ENCODE measurements at regions not wholly inside any gene's neighbourhood (a gene's known extent, or its start where the extent isn't known, plus 50 kb on each side); places are given as distances from the start of the nearest gene placed in this dataset.
"Not testable (repeated sequence)": the region's sequence is repeated elsewhere in the genome, so short reads cannot be mapped to it uniquely, and the experiment has no call there.

- DNase-seq: no peak
- intact Hi-C loops (cut with DNase I): no loop called here
These were observed 64.5 kb upstream of the SEC14L1 start for GRCh38 chr17:77076124-77076830.

GRCh38 chr17:77083531-77083930 is 57.2 kb upstream of the SEC14L1 start:
- DNase-seq: peak in 1 of 10 donors; percentile 13
- intact Hi-C loops (cut with DNase I): no loop called here

DNA sequence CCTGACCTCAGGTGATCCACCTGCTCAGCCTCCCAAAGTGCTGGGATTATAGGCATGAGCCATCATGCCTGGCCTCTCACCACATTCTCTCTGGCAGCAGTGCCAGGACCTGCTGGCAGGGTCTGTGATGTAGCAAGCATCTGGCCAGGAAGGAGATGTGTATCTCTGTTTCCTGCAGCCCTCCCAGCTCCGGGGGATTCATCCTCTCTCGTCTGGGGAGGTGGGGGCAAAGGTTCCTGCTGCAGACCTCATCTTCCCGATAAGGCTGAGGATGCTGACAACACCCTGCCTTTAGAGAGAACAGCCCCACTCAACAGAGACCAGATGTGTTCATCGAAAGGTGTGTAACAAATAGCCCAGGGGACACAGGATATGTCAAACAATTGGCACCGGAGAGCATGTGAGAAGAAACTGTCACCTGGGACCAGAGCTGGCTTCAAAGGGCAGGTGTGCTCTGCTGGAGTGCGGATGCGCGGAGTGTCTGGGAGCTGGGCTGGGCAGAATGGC is 54.8 kb upstream of the SEC14L1 start:
- intact Hi-C loops (cut with DNase I): loop anchor here (1.0 kb wide), 1 partner anchor 161 kb away; no protein-coding TSS in a partner anchor
- no peak for DNase-seq

DNA sequence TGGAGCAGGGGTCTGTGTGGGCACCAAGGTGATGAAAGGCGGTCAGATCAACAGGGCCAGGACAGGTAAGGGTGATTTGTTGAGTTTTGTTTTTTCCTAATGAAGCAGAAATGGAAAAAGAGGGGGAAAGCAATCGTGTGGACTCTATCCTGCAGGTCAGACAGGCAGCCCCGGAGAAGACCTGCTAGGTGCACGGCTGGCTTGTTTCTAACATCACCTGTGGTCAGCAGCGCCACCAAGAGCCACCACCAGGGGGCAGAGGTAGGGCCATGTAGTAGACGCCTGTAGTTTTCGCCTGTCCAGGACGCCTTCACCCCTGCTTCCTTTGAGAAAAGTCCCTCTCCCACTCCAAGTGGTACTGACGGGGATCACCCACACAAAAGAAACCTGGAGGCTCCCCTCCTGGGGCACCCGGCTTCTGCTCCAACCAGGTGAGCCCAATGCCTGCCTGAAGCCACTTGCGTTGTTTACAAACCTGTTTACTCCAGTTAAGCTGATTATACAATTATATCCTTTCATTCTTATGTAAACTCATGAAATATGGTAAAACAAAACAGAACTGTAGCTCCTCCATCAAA is 54.2 kb upstream of the SEC14L1 start:
- intact Hi-C loops (cut with DNase I): loop anchor here (1.0 kb wide), 1 partner anchor 161 kb away; no protein-coding TSS in a partner anchor
- peak; percentile 63 to 97 (median 86) for DNase-seq

- DNase-seq: no peak
- intact Hi-C loops (cut with DNase I): loop anchor here (2.0 kb wide), 1 partner anchor 53 kb away; the partner anchor contains the start of gene SEC14L1
These were observed 52.9 kb upstream of the SEC14L1 start for GRCh38 chr17:77087650-77088454.

- intact Hi-C loops (cut with DNase I): loop anchor here (2.0 kb wide), 1 partner anchor 52 kb away; the partner anchor contains the start of gene SEC14L1
- DNase-seq: peak; percentile 85 to 98 (median 93)
These were observed 52.2 kb upstream of the SEC14L1 start for GRCh38 chr17:77088455-77089123.

DNA sequence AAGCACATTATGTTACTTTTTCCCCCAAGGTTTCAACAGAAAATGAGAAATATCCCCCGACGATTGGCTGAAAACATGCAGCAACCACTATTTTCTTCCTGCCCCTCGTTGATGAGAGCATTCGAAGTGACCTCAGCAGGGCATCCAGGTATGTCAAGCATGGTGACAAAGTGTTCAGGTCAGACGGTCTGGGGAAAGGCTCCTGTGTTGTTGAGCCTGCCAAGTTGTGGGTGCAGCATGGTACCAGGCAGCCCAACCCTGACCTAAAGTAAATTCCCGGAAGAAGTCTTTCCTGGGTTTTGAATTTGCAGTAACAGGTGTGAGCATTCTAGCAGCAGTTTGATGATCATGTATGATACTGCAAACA is 51.7 kb upstream of the SEC14L1 start:
- intact Hi-C loops (cut with DNase I): loop anchor here (2.0 kb wide), 1 partner anchor 52 kb away; the partner anchor contains the start of gene SEC14L1
- DNase-seq: no peak

DNA sequence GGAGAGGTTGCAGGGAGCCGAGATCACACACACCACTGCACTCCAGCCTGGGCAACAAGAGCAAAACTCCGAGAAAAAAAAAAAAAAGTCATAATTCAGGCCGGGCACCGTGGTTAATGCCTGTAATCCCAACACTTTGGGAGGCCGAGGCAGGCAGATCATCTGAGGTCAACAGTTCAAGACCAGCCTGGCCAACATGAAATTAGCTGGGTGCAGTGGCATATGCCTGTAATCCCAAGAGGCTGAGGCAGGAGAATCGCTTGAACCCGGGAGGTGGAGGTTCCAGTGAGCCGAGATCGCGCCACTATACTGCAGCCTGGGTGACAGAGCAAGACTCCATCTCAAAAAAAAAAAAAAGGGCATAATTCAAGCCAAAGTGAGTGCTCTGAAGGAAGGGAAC is 50.8 kb upstream of the SEC14L1 start:
- not testable (repeated sequence) for DNase-seq
- intact Hi-C loops (cut with DNase I): loop anchor here (2.0 kb wide), 1 partner anchor 51 kb away; the partner anchor contains the start of gene SEC14L1

GRCh38 chr17:77090476-77090875 is 50.3 kb upstream of the SEC14L1 start:
- no peak for DNase-seq
- intact Hi-C loops (cut with DNase I): no loop called here
